GM19328 (cell line): ENCODE measurements at regions not wholly inside any gene's neighbourhood (a gene's known extent, or its start where the extent isn't known, plus 50 kb on each side); places are given as distances from the start of the nearest gene placed in this dataset.

Source experiments
- ATAC-seq: cut with Tn5 transposase; IDR thresholded peaks from one replicate; pipeline ENCODE4 v1.9.1; 2021; ENCODE audit warnings: mild to moderate bottlenecking, moderate library complexity; ENCODE audit not compliant: unreplicated experiment

GRCh38 chr20:57009775-57010174, 256.7 kb downstream of the BMP7 start:
- ATAC-seq, result no peak

- ATAC-seq, result no peak
Observed at GRCh38 chr20:57012691-57013090, 253.8 kb downstream of the BMP7 start.

GRCh38 chr20:57013217-57013616, 253.2 kb downstream of the BMP7 start:
- ATAC-seq, result no peak

GRCh38 chr20:57013741-57014140, 252.7 kb downstream of the BMP7 start:
- no peak for ATAC-seq

- ATAC-seq, result no peak
Observed at GRCh38 chr20:57020364-57020763, 246.1 kb downstream of the BMP7 start.

GRCh38 chr20:57022306-57022705, 244.1 kb downstream of the BMP7 start:
- no peak for ATAC-seq

- no peak for ATAC-seq
Observed at GRCh38 chr20:57023007-57023406, 243.4 kb downstream of the BMP7 start.

- no peak for ATAC-seq
Observed at GRCh38 chr20:57023997-57024396, 242.4 kb downstream of the BMP7 start.

GRCh38 chr20:57024849-57025248, 241.6 kb downstream of the BMP7 start:
- ATAC-seq, result no peak

- no peak for ATAC-seq
Observed at GRCh38 chr20:57025261-57025660, 241.2 kb downstream of the BMP7 start.

GRCh38 chr20:57025666-57026224, 240.7 kb downstream of the BMP7 start:
- no peak for ATAC-seq

GRCh38 chr20:57027777-57028176, 238.7 kb downstream of the BMP7 start:
- no peak for ATAC-seq

- ATAC-seq, result no peak
Observed at GRCh38 chr20:57030611-57031600, 235.5 kb downstream of the BMP7 start.

GRCh38 chr20:57031867-57032355, 234.5 kb downstream of the BMP7 start:
- ATAC-seq, result no peak

GRCh38 chr20:57032847-57033246, 233.6 kb downstream of the BMP7 start:
- no peak for ATAC-seq

- no peak for ATAC-seq
Observed at GRCh38 chr20:57034001-57034400, 232.4 kb downstream of the BMP7 start.

GRCh38 chr20:57037689-57038088, 228.8 kb downstream of the BMP7 start:
- no peak for ATAC-seq

- ATAC-seq, result no peak
Observed at GRCh38 chr20:57038608-57039440, 227.6 kb downstream of the BMP7 start.

GRCh38 chr20:57040466-57040865, 226.0 kb downstream of the BMP7 start:
- ATAC-seq, result no peak

- ATAC-seq, result no peak
Observed at GRCh38 chr20:57040924-57041323, 225.5 kb downstream of the BMP7 start.

- ATAC-seq, result no peak
Observed at GRCh38 chr20:57043091-57043490, 223.3 kb downstream of the BMP7 start.
